Central memory CD8-positive, alpha-beta T cell (primary cell): ENCODE measurements at regions not wholly inside any gene's neighbourhood (a gene's known extent, or its start where the extent isn't known, plus 50 kb on each side); places are given as distances from the start of the nearest gene placed in this dataset.
"Not testable (repeated sequence)": the region's sequence is repeated elsewhere in the genome, so short reads cannot be mapped to it uniquely, and the experiment has no call there.

ENCODE experiments used
- ATAC-seq: fragments of 150-1000 bp; cut with Tn5 transposase; replicated peaks from 2 replicates; pipeline ENCODE4 v1.10.0; 2022; ENCODE audit warnings: mild to moderate bottlenecking, moderate FRiP score, moderate number of reproducible peaks; ENCODE audit not compliant: poor library complexity, severe bottlenecking; ENCODE audit errors: extremely low read depth
- DNase-seq, 2 donors: peaks; one replicate each; pipeline ENCODE4 v3.0.0; 2021; ENCODE audit warnings: low spot score in 2 of 2
- H3K27ac Mint-ChIP-seq: one replicate; pipeline ENCODE4 v1.8.0; 2022; ENCODE audit warnings: low read depth, mild to moderate bottlenecking, moderate library complexity, mixed read lengths
- H3K27me3 Mint-ChIP-seq: one replicate; pipeline ENCODE4 v1.8.0; 2022; ENCODE audit warnings: mixed read lengths
- H3K36me3 Mint-ChIP-seq: one replicate; pipeline ENCODE4 v1.8.0; 2022; ENCODE audit warnings: mild to moderate bottlenecking, moderate library complexity, mixed read lengths; ENCODE audit not compliant: insufficient read depth
- H3K4me1 Mint-ChIP-seq: one replicate; pipeline ENCODE4 v1.8.0; 2022; ENCODE audit warnings: mixed read lengths
- H3K4me3 Mint-ChIP-seq: one replicate; pipeline ENCODE4 v1.8.0; 2022; ENCODE audit warnings: mild to moderate bottlenecking, moderate library complexity, mixed read lengths
- H3K9me3 Mint-ChIP-seq: one replicate; pipeline ENCODE4 v1.8.0; 2022; ENCODE audit warnings: mixed read lengths

- Mint-ChIP-seq H3K27ac (no peak overlapping the region), H3K36me3 (no peaks in the 10 kb centered on the region), H3K27me3 (no peaks in the 10 kb centered on the region), H3K4me3 (no peak overlapping the region), H3K4me1 (no peaks in the 10 kb centered on the region), H3K9me3 (peaks cover 20% of the 10 kb centered on the region)
- no peak for DNase-seq
- ATAC-seq, result no peak
Observed at GRCh38 chr6:84569882-84570281, 194.5 kb downstream of the TBX18 start.

- no peak overlapping the region for H3K4me3 Mint-ChIP-seq
- ATAC-seq (no peak), DNase-seq (no peak)
- no peaks in the 10 kb centered on the region for H3K36me3 Mint-ChIP-seq
- no peak overlapping the region for H3K27ac Mint-ChIP-seq
- H3K27me3 Mint-ChIP-seq, result no peaks in the 10 kb centered on the region
- no peaks in the 10 kb centered on the region for H3K4me1 Mint-ChIP-seq
- H3K9me3 Mint-ChIP-seq, result peaks cover 23% of the 10 kb centered on the region
Observed at GRCh38 chr6:84568971-84569370, 195.4 kb downstream of the TBX18 start.

GRCh38 chr6:84565718-84566117 is 198.7 kb downstream of the TBX18 start:
- peaks cover 37% of the 10 kb centered on the region for H3K9me3 Mint-ChIP-seq
- DNase-seq, H3K27ac Mint-ChIP-seq, H3K4me3 Mint-ChIP-seq, H3K27me3 Mint-ChIP-seq, ATAC-seq, H3K4me1 Mint-ChIP-seq, H3K36me3 Mint-ChIP-seq: not testable (repeated sequence)

- H3K9me3 Mint-ChIP-seq, result peaks cover 31% of the 10 kb centered on the region
- no peak overlapping the region for H3K4me3 Mint-ChIP-seq
- ATAC-seq (no peak), DNase-seq (no peak)
- H3K27me3 Mint-ChIP-seq, result no peaks in the 10 kb centered on the region
- no peaks in the 10 kb centered on the region for H3K4me1 Mint-ChIP-seq
- H3K27ac Mint-ChIP-seq, result no peak overlapping the region
- H3K36me3 Mint-ChIP-seq, result no peaks in the 10 kb centered on the region
Observed at GRCh38 chr6:84560436-84561390, 203.7 kb downstream of the TBX18 start.

- Mint-ChIP-seq H3K27ac (no peak overlapping the region), H3K4me3 (no peak overlapping the region), H3K36me3 (no peaks in the 10 kb centered on the region), H3K4me1 (no peaks in the 10 kb centered on the region), H3K27me3 (no peaks in the 10 kb centered on the region), H3K9me3 (peaks cover 28% of the 10 kb centered on the region)
- ATAC-seq (no peak), DNase-seq (no peak)
Observed at GRCh38 chr6:84556541-84557335, 207.7 kb downstream of the TBX18 start.

- peaks cover 29% of the 10 kb centered on the region for H3K9me3 Mint-ChIP-seq
- no peak for ATAC-seq
- no peaks in the 10 kb centered on the region for H3K36me3 Mint-ChIP-seq
- no peak overlapping the region for H3K4me3 Mint-ChIP-seq
- H3K27me3 Mint-ChIP-seq, result no peaks in the 10 kb centered on the region
- H3K27ac Mint-ChIP-seq, result no peak overlapping the region
- H3K4me1 Mint-ChIP-seq, result no peaks in the 10 kb centered on the region
- no peak for DNase-seq
Observed at GRCh38 chr6:84554706-84555105, 209.7 kb downstream of the TBX18 start.

GRCh38 chr6:84554074-84554473 is 210.3 kb downstream of the TBX18 start:
- Mint-ChIP-seq H3K36me3 (no peaks in the 10 kb centered on the region), H3K27me3 (no peaks in the 10 kb centered on the region), H3K9me3 (peaks cover 29% of the 10 kb centered on the region), H3K4me3 (no peak overlapping the region), H3K4me1 (no peaks in the 10 kb centered on the region), H3K27ac (no peak overlapping the region)
- no peak for ATAC-seq
- DNase-seq, result no peak

- Mint-ChIP-seq H3K9me3 (peaks cover 29% of the 10 kb centered on the region), H3K36me3 (no peaks in the 10 kb centered on the region), H3K4me3 (no peak overlapping the region), H3K27ac (no peak overlapping the region), H3K4me1 (no peaks in the 10 kb centered on the region), H3K27me3 (no peaks in the 10 kb centered on the region)
- no peak for ATAC-seq
- no peak for DNase-seq
Observed at GRCh38 chr6:84553527-84553926, 210.9 kb downstream of the TBX18 start.

GRCh38 chr6:84551797-84552196 is 212.6 kb downstream of the TBX18 start:
- H3K4me3 Mint-ChIP-seq, result no peak overlapping the region
- no peaks in the 10 kb centered on the region for H3K4me1 Mint-ChIP-seq
- ATAC-seq, result no peak

GRCh38 chr6:84549917-84550316 is 214.5 kb downstream of the TBX18 start:
- no peak overlapping the region for H3K4me3 Mint-ChIP-seq
- ATAC-seq, result no peak
- no peaks in the 10 kb centered on the region for H3K4me1 Mint-ChIP-seq
- H3K27me3 Mint-ChIP-seq, result no peaks in the 10 kb centered on the region
- H3K9me3 Mint-ChIP-seq, result peaks cover 23% of the 10 kb centered on the region
- no peak for DNase-seq
- H3K27ac Mint-ChIP-seq, result no peak overlapping the region
- H3K36me3 Mint-ChIP-seq, result no peaks in the 10 kb centered on the region

More at GRCh38 chr6:84551797-84552196, 212.6 kb downstream of the TBX18 start:
- Mint-ChIP-seq H3K9me3 (peaks cover 29% of the 10 kb centered on the region), H3K27me3 (no peaks in the 10 kb centered on the region), H3K36me3 (no peaks in the 10 kb centered on the region), H3K27ac (no peak overlapping the region)
- DNase-seq, result no peak

- H3K36me3 Mint-ChIP-seq, result no peaks in the 10 kb centered on the region
- DNase-seq (no peak), ATAC-seq (no peak)
- H3K4me3 Mint-ChIP-seq, result no peak overlapping the region
- H3K27ac Mint-ChIP-seq, result no peak overlapping the region
- H3K9me3 Mint-ChIP-seq, result peaks cover 6% of the 10 kb centered on the region
- H3K27me3 Mint-ChIP-seq, result no peaks in the 10 kb centered on the region
- no peaks in the 10 kb centered on the region for H3K4me1 Mint-ChIP-seq
Observed at GRCh38 chr6:84547341-84547801, 217.0 kb downstream of the TBX18 start.

- ATAC-seq (no peak), DNase-seq (no peak)
- H3K9me3 Mint-ChIP-seq, result peaks cover 9% of the 10 kb centered on the region
- H3K4me3 Mint-ChIP-seq, result no peak overlapping the region
- H3K27me3 Mint-ChIP-seq, result no peaks in the 10 kb centered on the region
- H3K27ac Mint-ChIP-seq, result no peak overlapping the region
- H3K36me3 Mint-ChIP-seq, result no peaks in the 10 kb centered on the region
- H3K4me1 Mint-ChIP-seq, result no peaks in the 10 kb centered on the region
Observed at GRCh38 chr6:84546427-84546914, 217.9 kb downstream of the TBX18 start.
